CD14-positive monocyte (primary cell): ENCODE measurements at regions not wholly inside any gene's neighbourhood (a gene's known extent, or its start where the extent isn't known, plus 50 kb on each side); places are given as distances from the start of the nearest gene placed in this dataset.

Experiments
- DNase-seq, 3 donors: peaks; one replicate each; pipeline ENCODE4 v3.0.0-alpha.2; 2011 to 2022
- H2AFZ ChIP-seq: 2 replicates; pipeline ENCODE4 v1.6.0; 2012; ENCODE audit warnings: mild to moderate bottlenecking, low read depth, low read length, inconsistent platforms; ENCODE audit not compliant: insufficient read depth, poor library complexity, severe bottlenecking
- H3K27ac ChIP-seq, 2 donors: 1 replicate in 1 of 2; 2 replicates in 1 of 2; pipeline ENCODE4 v1.5.1; 2012 to 2013; ENCODE audit warnings: low read length in 2 of 2, control low read depth in 1 of 2, inconsistent platforms in 1 of 2, low read depth in 1 of 2, mild to moderate bottlenecking in 1 of 2
- H3K27me3 ChIP-seq, 2 donors: one replicate each; pipeline versions ENCODE4 v1.6.0 to v1.6.1; 2011 to 2013; ENCODE audit warnings: low read length in 2 of 2; ENCODE audit not compliant: control insufficient read depth in 2 of 2, insufficient read depth in 2 of 2
- H3K36me3 ChIP-seq, 2 donors: replicated peaks in 1 of 2; 1 replicate in 1 of 2; 2 replicates in 1 of 2; pipeline versions ENCODE4 v1.5.1 to v1.6.1; 2012 to 2013; ENCODE audit warnings: low read length in 2 of 2, control low read depth in 1 of 2, inconsistent platforms in 1 of 2, mild to moderate bottlenecking in 1 of 2; ENCODE audit not compliant: insufficient read depth in 2 of 2, control insufficient read depth in 1 of 2
- H3K4me1 ChIP-seq, 2 donors: 1 replicate in 1 of 2; 2 replicates in 1 of 2; pipeline versions ENCODE4 v1.5.1 to v1.6.1; 2012 to 2013; ENCODE audit warnings: low read length in 2 of 2, control low read depth in 1 of 2, inconsistent platforms in 1 of 2, mild to moderate bottlenecking in 1 of 2, moderate library complexity in 1 of 2; ENCODE audit not compliant: insufficient read depth in 2 of 2, control insufficient read depth in 1 of 2
- H3K4me2 ChIP-seq: replicated peaks from 2 replicates; pipeline ENCODE3; 2012; ENCODE audit warnings: low read length, moderate library complexity, mild to moderate bottlenecking; ENCODE audit not compliant: poor library complexity, severe bottlenecking; ENCODE audit errors: extremely low read depth
- H3K4me3 ChIP-seq, 3 experiments: fragments of 200-600 bp in 1 of 3; sonication (generic) in 1 of 3; replicated peaks in 1 of 3; 1 replicate in 2 of 3; 2 replicates in 1 of 3; pipeline ENCODE4 v1.5.1; 2011 to 2013; ENCODE audit warnings: low read length in 3 of 3, mild to moderate bottlenecking in 3 of 3, control low read depth in 2 of 3, low read depth in 2 of 3, inconsistent platforms in 1 of 3, moderate library complexity in 1 of 3
- H3K79me2 ChIP-seq: 2 replicates; pipeline ENCODE4 v1.6.0; 2012; ENCODE audit warnings: mild to moderate bottlenecking, control low read depth, inconsistent platforms, low read length, moderate library complexity; ENCODE audit not compliant: insufficient read depth
- H3K9ac ChIP-seq: 2 replicates; pipeline ENCODE4 v1.6.0; 2017; ENCODE audit warnings: low read length, mild to moderate bottlenecking; ENCODE audit not compliant: insufficient read depth, poor library complexity, severe bottlenecking
- H3K9me3 ChIP-seq, 2 donors: replicated peaks in 1 of 2; 1 replicate in 1 of 2; 2 replicates in 1 of 2; pipeline versions ENCODE4 v1.5.1 to v1.6.1; 2012 to 2013; ENCODE audit warnings: low read length in 2 of 2, control low read depth in 1 of 2; ENCODE audit not compliant: control insufficient read depth in 1 of 2, insufficient read depth in 1 of 2
- H4K20me1 ChIP-seq: 2 replicates; pipeline ENCODE4 v1.6.0; 2012; ENCODE audit warnings: mild to moderate bottlenecking, low read length, control low read depth, moderate library complexity; ENCODE audit not compliant: insufficient read depth
- H3K27ac Mint-ChIP-seq, 7 donors: one replicate each; pipeline ENCODE4 v1.8.0; 2020; ENCODE audit warnings: mild to moderate bottlenecking in 7 of 7, mixed read lengths in 7 of 7, moderate library complexity in 6 of 7, inconsistent platforms in 2 of 7
- H3K27me3 Mint-ChIP-seq, 3 donors: one replicate each; pipeline ENCODE4 v1.8.0; 2021 to 2022; ENCODE audit warnings: low read depth in 3 of 3, mild to moderate bottlenecking in 3 of 3, mixed read lengths in 3 of 3, moderate library complexity in 3 of 3, inconsistent platforms in 1 of 3
- H3K36me3 Mint-ChIP-seq, 2 donors: one replicate each; pipeline ENCODE4 v1.8.0; 2020; ENCODE audit warnings: mixed read lengths in 2 of 2, inconsistent platforms in 1 of 2, mild to moderate bottlenecking in 1 of 2
- H3K4me1 Mint-ChIP-seq: one replicate; pipeline ENCODE4 v1.8.0; 2020; ENCODE audit warnings: mild to moderate bottlenecking, mixed read lengths
- H3K4me3 Mint-ChIP-seq, 2 donors: one replicate each; pipeline ENCODE4 v1.8.0; 2020; ENCODE audit warnings: mild to moderate bottlenecking in 2 of 2, mixed read lengths in 2 of 2, moderate library complexity in 1 of 2
- H3K9me3 Mint-ChIP-seq, 7 donors: one replicate each; pipeline ENCODE4 v1.8.0; 2020 to 2022; ENCODE audit warnings: mixed read lengths in 7 of 7, mild to moderate bottlenecking in 6 of 7, moderate library complexity in 6 of 7, inconsistent platforms in 2 of 7
- CTCF ChIP-seq: fragments of 200-600 bp; IDR thresholded peaks from one replicate; pipeline ENCODE4 v1.8.0; 2022; ENCODE audit warnings: antibody characterized with exemption, mild to moderate bottlenecking
- WGBS: methylation state at CpG from one replicate; pipeline ENCODE4 v1.1.5; 2013; ENCODE audit warnings: missing lambda C conversion rate; ENCODE audit not compliant: insufficient coverage; 5-methylcytosine and 5-hydroxymethylcytosine counted together
- intact Hi-C, 2 donors: fragments of 100-400 bp; cut with micrococcal nuclease; formaldehyde crosslinking; loops; one replicate each; pipeline versions ENCODE4 v1.15.0 to v1.15.1; 2023

- TF ChIP-seq CTCF: no peak
- H4K20me1 ChIP-seq: no peaks in the 10 kb centered on the region
- H3K4me3 ChIP-seq: no peak overlapping the region
- no peaks in the 10 kb centered on the region for H3K79me2 ChIP-seq
- peaks cover 0 to 8% of the 10 kb centered on the region in 2 donors for H3K27me3 ChIP-seq
- Mint-ChIP-seq H3K9me3 (peaks cover 0 to 10% (median 3%) of the 10 kb centered on the region in 7 donors), H3K27ac (no peak overlapping the region), H3K27me3 (peaks cover 7 to 25% (median 9%) of the 10 kb centered on the region in 3 donors), H3K4me1 (no peaks in the 10 kb centered on the region), H3K4me3 (no peak overlapping the region), H3K36me3 (no peaks in the 10 kb centered on the region)
- DNase-seq: no peak
- H3K4me1 ChIP-seq: no peaks in the 10 kb centered on the region
- no peak overlapping the region for H3K9ac ChIP-seq
- H2AFZ ChIP-seq: no peak overlapping the region
- H3K4me2 ChIP-seq: no peak overlapping the region
- intact Hi-C loops: no loop called here
- no peak overlapping the region for H3K27ac ChIP-seq
- 29% methylated on average over 1 of the region's 4 CpGs for WGBS
- H3K9me3 ChIP-seq: peaks cover 0 to 4% of the 10 kb centered on the region in 2 donors
- no peaks in the 10 kb centered on the region for H3K36me3 ChIP-seq
Observed at GRCh38 chr1:38436749-38437148, 390.2 kb upstream of the POU3F1 start.

GRCh38 chr1:38436006-38436405 is 389.4 kb upstream of the POU3F1 start:
- Mint-ChIP-seq H3K36me3 (no peaks in the 10 kb centered on the region), H3K27me3 (peaks cover 7 to 29% (median 9%) of the 10 kb centered on the region in 3 donors), H3K4me1 (no peaks in the 10 kb centered on the region), H3K4me3 (no peak overlapping the region), H3K27ac (no peak overlapping the region), H3K9me3 (peaks cover 0 to 7% (median 3%) of the 10 kb centered on the region in 7 donors)
- no peaks in the 10 kb centered on the region for H3K4me1 ChIP-seq
- no peaks in the 10 kb centered on the region for H3K79me2 ChIP-seq
- peaks cover 0 to 4% of the 10 kb centered on the region in 2 donors for H3K9me3 ChIP-seq
- H3K9ac ChIP-seq: no peak overlapping the region
- intact Hi-C loops: no loop called here
- no peak for DNase-seq
- WGBS: 100% methylated on average over 1 of the region's 9 CpGs
- H2AFZ ChIP-seq: no peak overlapping the region
- H3K27me3 ChIP-seq: peaks cover 0 to 8% of the 10 kb centered on the region in 2 donors
- H3K36me3 ChIP-seq: no peaks in the 10 kb centered on the region
- no peak overlapping the region for H3K27ac ChIP-seq
- H4K20me1 ChIP-seq: no peaks in the 10 kb centered on the region
- TF ChIP-seq CTCF: no peak
- H3K4me2 ChIP-seq: no peak overlapping the region
- no peak overlapping the region for H3K4me3 ChIP-seq
